ENCODE measurements at regions not wholly inside any gene's neighbourhood (a gene's known extent, or its start where the extent isn't known, plus 50 kb on each side); places are given as distances from the start of the nearest gene placed in this dataset.

DNA sequence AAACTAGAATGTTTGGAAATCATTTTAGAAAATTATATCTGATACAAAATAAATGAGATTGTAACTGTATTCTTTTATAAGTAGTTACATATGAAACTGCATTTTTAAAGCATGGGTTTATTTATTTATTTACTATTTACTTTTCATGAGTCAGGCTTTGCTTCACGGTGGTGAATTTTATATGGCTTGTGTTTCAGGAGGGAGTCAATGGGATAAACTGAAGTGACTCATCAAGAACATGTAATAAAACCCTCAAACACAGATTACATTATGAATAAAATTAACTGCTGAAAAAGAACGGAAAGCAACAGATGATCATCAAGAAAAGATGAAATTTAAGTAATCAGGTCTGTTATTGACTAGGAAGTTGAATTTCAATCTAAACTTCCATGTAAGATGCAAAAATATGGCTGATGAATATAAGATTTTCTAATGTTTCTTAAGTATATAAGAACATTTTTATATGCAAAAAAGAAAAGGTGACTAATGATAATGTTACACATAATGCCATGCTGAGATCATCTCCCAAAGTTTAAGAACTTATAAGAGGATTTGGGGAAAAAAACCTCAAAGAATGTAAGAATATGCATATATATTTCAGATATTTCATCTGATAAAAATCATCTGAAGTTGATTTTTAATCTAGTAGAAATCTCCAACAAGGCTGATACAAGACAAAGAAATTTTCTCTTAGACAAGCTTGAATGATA, 383.6 kb downstream of the SLITRK1 start:
- H4K20me1 ChIP-seq (replicated peaks; ENCODE audit: insufficient read depth): no peaks in the 10 kb centered on the region
- Mint-ChIP-seq H3K4me3 (no peak overlapping the region), H3K9me3 (no peaks in the 10 kb centered on the region; the same call in 2 of the 3 replicates), H3K27ac (no peak overlapping the region), H3K36me3 (ENCODE audit: low read depth) (no peaks in the 10 kb centered on the region), H3K4me1 (no peaks in the 10 kb centered on the region), H3K27me3 (ENCODE audit: insufficient read depth, low read depth, poor library complexity) (peaks cover 1% of the 10 kb centered on the region)
- H3K9me2 ChIP-seq (ENCODE audit: insufficient read depth): no peaks in the 10 kb centered on the region
- no peak overlapping the region for H2AFZ ChIP-seq
- no peak for ATAC-seq
- H3K4me3 ChIP-seq: no peak overlapping the region
- no peaks in the 10 kb centered on the region for H3F3A ChIP-seq (replicated peaks; ENCODE audit: low read depth)
- H3K4me1 ChIP-seq (ENCODE audit: insufficient read depth): no peaks in the 10 kb centered on the region
- TF ChIP-seq, protein P1, sequence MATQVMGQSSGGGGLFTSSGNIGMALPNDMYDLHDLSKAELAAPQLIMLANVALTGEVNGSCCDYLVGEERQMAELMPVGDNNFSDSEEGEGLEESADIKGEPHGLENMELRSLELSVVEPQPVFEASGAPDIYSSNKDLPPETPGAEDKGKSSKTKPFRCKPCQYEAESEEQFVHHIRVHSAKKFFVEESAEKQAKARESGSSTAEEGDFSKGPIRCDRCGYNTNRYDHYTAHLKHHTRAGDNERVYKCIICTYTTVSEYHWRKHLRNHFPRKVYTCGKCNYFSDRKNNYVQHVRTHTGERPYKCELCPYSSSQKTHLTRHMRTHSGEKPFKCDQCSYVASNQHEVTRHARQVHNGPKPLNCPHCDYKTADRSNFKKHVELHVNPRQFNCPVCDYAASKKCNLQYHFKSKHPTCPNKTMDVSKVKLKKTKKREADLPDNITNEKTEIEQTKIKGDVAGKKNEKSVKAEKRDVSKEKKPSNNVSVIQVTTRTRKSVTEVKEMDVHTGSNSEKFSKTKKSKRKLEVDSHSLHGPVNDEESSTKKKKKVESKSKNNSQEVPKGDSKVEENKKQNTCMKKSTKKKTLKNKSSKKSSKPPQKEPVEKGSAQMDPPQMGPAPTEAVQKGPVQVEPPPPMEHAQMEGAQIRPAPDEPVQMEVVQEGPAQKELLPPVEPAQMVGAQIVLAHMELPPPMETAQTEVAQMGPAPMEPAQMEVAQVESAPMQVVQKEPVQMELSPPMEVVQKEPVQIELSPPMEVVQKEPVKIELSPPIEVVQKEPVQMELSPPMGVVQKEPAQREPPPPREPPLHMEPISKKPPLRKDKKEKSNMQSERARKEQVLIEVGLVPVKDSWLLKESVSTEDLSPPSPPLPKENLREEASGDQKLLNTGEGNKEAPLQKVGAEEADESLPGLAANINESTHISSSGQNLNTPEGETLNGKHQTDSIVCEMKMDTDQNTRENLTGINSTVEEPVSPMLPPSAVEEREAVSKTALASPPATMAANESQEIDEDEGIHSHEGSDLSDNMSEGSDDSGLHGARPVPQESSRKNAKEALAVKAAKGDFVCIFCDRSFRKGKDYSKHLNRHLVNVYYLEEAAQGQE (IDR thresholded peaks at IDR 0.05; ENCODE audit: unreplicated experiment): no peak
- no peaks in the 10 kb centered on the region for H3K27me3 ChIP-seq (ENCODE audit: insufficient read depth)
- no peaks in the 10 kb centered on the region for H3K79me2 ChIP-seq (replicated peaks; ENCODE audit: insufficient read depth)
- H3K27ac ChIP-seq (ENCODE audit: low read depth): no peak overlapping the region
- no peak for DNase-seq (ENCODE audit: low spot score)
- no peaks in the 10 kb centered on the region for H3K36me3 ChIP-seq (ENCODE audit: insufficient read depth)
- H3K4me2 ChIP-seq: no peak overlapping the region

DNA sequence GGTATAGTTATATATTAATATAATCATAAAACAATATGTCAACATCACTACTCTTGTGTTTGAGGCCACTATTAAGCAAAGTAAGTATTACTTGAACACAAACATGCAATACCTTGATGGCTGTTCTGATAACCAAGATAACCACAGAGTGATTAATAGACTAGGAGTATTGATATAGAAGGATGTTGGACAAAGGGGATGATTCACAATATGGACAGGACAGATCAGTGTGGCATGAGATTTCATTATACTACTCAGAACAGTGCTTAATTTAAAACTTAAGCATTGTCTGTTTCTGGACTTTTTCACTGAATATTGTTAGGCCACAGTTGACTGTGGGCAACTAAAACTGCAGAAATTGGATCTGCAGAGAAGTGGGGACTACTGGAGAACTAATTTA, 384.2 kb downstream of the SLITRK1 start:
- Histone ChIP-seq H3K36me3 (ENCODE audit: insufficient read depth) (no peaks in the 10 kb centered on the region), H3K27me3 (ENCODE audit: insufficient read depth) (no peaks in the 10 kb centered on the region), H3K27ac (ENCODE audit: low read depth) (no peak overlapping the region), H3K79me2 (replicated peaks; ENCODE audit: insufficient read depth) (no peaks in the 10 kb centered on the region), H3K4me3 (no peak overlapping the region), H2AFZ (no peak overlapping the region), H3K9me2 (ENCODE audit: insufficient read depth) (no peaks in the 10 kb centered on the region), H4K20me1 (replicated peaks; ENCODE audit: insufficient read depth) (no peaks in the 10 kb centered on the region), H3K4me2 (no peak overlapping the region), H3K4me1 (ENCODE audit: insufficient read depth) (no peaks in the 10 kb centered on the region), H3F3A (replicated peaks; ENCODE audit: low read depth) (no peaks in the 10 kb centered on the region)
- peaks cover 1% of the 10 kb centered on the region for H3K27me3 Mint-ChIP-seq (ENCODE audit: insufficient read depth, low read depth, poor library complexity)
- H3K27ac Mint-ChIP-seq: no peak overlapping the region
- ATAC-seq: no peak
- H3K36me3 Mint-ChIP-seq (ENCODE audit: low read depth): no peaks in the 10 kb centered on the region
- no peaks in the 10 kb centered on the region for H3K4me1 Mint-ChIP-seq
- H3K9me3 Mint-ChIP-seq: no peaks in the 10 kb centered on the region; the same call in 2 of the 3 replicates
- no peak overlapping the region for H3K4me3 Mint-ChIP-seq
- no peak for DNase-seq (ENCODE audit: low spot score)
- TF ChIP-seq, protein P2, sequence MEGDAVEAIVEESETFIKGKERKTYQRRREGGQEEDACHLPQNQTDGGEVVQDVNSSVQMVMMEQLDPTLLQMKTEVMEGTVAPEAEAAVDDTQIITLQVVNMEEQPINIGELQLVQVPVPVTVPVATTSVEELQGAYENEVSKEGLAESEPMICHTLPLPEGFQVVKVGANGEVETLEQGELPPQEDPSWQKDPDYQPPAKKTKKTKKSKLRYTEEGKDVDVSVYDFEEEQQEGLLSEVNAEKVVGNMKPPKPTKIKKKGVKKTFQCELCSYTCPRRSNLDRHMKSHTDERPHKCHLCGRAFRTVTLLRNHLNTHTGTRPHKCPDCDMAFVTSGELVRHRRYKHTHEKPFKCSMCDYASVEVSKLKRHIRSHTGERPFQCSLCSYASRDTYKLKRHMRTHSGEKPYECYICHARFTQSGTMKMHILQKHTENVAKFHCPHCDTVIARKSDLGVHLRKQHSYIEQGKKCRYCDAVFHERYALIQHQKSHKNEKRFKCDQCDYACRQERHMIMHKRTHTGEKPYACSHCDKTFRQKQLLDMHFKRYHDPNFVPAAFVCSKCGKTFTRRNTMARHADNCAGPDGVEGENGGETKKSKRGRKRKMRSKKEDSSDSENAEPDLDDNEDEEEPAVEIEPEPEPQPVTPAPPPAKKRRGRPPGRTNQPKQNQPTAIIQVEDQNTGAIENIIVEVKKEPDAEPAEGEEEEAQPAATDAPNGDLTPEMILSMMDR (conservative IDR thresholded peaks at IDR 0.05; ENCODE audit: low read depth in 2 of 2): no peak
- TF ChIP-seq CREB1 (CRISPR knock-in tag; IDR thresholded peaks at IDR 0.05; ENCODE audit: low read depth): no peak
- no peak for TF ChIP-seq POLR2AphosphoS5 (IDR thresholded peaks at IDR 0.05; ENCODE audit: low read depth)
- TF ChIP-seq, protein P1 (IDR thresholded peaks at IDR 0.05; ENCODE audit: unreplicated experiment): no peak
- TF ChIP-seq, protein P3, sequence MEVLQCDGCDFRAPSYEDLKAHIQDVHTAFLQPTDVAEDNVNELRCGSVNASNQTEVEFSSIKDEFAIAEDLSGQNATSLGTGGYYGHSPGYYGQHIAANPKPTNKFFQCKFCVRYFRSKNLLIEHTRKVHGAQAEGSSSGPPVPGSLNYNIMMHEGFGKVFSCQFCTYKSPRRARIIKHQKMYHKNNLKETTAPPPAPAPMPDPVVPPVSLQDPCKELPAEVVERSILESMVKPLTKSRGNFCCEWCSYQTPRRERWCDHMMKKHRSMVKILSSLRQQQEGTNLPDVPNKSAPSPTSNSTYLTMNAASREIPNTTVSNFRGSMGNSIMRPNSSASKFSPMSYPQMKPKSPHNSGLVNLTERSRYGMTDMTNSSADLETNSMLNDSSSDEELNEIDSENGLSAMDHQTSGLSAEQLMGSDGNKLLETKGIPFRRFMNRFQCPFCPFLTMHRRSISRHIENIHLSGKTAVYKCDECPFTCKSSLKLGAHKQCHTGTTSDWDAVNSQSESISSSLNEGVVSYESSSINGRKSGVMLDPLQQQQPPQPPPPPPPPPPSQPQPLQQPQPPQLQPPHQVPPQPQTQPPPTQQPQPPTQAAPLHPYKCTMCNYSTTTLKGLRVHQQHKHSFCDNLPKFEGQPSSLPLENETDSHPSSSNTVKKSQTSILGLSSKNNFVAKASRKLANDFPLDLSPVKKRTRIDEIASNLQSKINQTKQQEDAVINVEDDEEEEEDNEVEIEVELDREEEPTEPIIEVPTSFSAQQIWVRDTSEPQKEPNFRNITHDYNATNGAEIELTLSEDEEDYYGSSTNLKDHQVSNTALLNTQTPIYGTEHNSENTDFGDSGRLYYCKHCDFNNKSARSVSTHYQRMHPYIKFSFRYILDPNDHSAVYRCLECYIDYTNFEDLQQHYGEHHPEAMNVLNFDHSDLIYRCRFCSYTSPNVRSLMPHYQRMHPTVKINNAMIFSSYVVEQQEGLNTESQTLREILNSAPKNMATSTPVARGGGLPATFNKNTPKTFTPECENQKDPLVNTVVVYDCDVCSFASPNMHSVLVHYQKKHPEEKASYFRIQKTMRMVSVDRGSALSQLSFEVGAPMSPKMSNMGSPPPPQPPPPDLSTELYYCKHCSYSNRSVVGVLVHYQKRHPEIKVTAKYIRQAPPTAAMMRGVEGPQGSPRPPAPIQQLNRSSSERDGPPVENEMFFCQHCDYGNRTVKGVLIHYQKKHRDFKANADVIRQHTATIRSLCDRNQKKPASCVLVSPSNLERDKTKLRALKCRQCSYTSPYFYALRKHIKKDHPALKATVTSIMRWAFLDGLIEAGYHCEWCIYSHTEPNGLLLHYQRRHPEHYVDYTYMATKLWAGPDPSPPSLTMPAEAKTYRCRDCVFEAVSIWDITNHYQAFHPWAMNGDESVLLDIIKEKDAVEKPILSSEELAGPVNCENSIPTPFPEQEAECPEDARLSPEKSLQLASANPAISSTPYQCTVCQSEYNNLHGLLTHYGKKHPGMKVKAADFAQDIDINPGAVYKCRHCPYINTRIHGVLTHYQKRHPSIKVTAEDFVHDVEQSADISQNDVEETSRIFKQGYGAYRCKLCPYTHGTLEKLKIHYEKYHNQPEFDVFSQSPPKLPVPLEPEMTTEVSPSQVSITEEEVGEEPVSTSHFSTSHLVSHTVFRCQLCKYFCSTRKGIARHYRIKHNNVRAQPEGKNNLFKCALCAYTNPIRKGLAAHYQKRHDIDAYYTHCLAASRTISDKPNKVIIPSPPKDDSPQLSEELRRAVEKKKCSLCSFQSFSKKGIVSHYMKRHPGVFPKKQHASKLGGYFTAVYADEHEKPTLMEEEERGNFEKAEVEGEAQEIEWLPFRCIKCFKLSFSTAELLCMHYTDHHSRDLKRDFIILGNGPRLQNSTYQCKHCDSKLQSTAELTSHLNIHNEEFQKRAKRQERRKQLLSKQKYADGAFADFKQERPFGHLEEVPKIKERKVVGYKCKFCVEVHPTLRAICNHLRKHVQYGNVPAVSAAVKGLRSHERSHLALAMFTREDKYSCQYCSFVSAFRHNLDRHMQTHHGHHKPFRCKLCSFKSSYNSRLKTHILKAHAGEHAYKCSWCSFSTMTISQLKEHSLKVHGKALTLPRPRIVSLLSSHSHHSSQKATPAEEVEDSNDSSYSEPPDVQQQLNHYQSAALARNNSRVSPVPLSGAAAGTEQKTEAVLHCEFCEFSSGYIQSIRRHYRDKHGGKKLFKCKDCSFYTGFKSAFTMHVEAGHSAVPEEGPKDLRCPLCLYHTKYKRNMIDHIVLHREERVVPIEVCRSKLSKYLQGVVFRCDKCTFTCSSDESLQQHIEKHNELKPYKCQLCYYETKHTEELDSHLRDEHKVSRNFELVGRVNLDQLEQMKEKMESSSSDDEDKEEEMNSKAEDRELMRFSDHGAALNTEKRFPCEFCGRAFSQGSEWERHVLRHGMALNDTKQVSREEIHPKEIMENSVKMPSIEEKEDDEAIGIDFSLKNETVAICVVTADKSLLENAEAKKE (CRISPR knock-in tag; IDR thresholded peaks at IDR 0.05): no peak
